Inflammatory macrophage treated with lipopolysaccharide for 1 hour (primary cell): ENCODE measurements at regions not wholly inside any gene's neighbourhood (a gene's known extent, or its start where the extent isn't known, plus 50 kb on each side); places are given as distances from the start of the nearest gene placed in this dataset.
"Not testable (repeated sequence)": the region's sequence is repeated elsewhere in the genome, so short reads cannot be mapped to it uniquely, and the experiment has no call there.

Experiments
- DNase-seq, 2 donors: peaks; one replicate each; pipeline ENCODE4 v3.0.0-alpha.2; 2020 to 2022

GRCh38 chrX:38943120-38943519 is 141.9 kb downstream of the MID1IP1 start:
- DNase-seq, result no peak

GRCh38 chrX:38948046-38948445 is 146.8 kb downstream of the MID1IP1 start:
- no peak for DNase-seq

- no peak for DNase-seq
Observed at GRCh38 chrX:38954520-38954919, 153.3 kb downstream of the MID1IP1 start.

- DNase-seq, result no peak
Observed at GRCh38 chrX:38959736-38960135, 158.5 kb downstream of the MID1IP1 start.

GRCh38 chrX:38960137-38960536 is 158.9 kb downstream of the MID1IP1 start:
- no peak for DNase-seq

- no peak for DNase-seq
Observed at GRCh38 chrX:38961936-38962335, 160.7 kb downstream of the MID1IP1 start.

GRCh38 chrX:38963244-38963643 is 162.0 kb downstream of the MID1IP1 start:
- DNase-seq, result not testable (repeated sequence)

- DNase-seq, result no peak
Observed at GRCh38 chrX:38965888-38966287, 164.6 kb downstream of the MID1IP1 start.

GRCh38 chrX:38968344-38969216 is 167.3 kb downstream of the MID1IP1 start:
- DNase-seq, result peak; percentile 14 to 32

- no peak for DNase-seq
Observed at GRCh38 chrX:38970074-38970473, 168.8 kb downstream of the MID1IP1 start.

GRCh38 chrX:38970845-38971244 is 169.6 kb downstream of the MID1IP1 start:
- peak in 1 of 2 donors; percentile 16 for DNase-seq

GRCh38 chrX:38973322-38973721 is 172.1 kb downstream of the MID1IP1 start:
- peak; percentile 67 to 92 for DNase-seq

- DNase-seq, result no peak
Observed at GRCh38 chrX:38974542-38974941, 173.3 kb downstream of the MID1IP1 start.

GRCh38 chrX:38975368-38975942 is 174.2 kb downstream of the MID1IP1 start:
- no peak for DNase-seq

- DNase-seq, result no peak
Observed at GRCh38 chrX:38982370-38982769, 181.1 kb downstream of the MID1IP1 start.

- DNase-seq, result no peak
Observed at GRCh38 chrX:38982843-38983242, 181.6 kb downstream of the MID1IP1 start.

GRCh38 chrX:38985375-38985774 is 184.1 kb downstream of the MID1IP1 start:
- peak; percentile 35 to 61 for DNase-seq

- no peak for DNase-seq
Observed at GRCh38 chrX:38985945-38986344, 184.7 kb downstream of the MID1IP1 start.

- no peak for DNase-seq
Observed at GRCh38 chrX:38986586-38986985, 185.3 kb downstream of the MID1IP1 start.

GRCh38 chrX:38987198-38987651 is 186.0 kb downstream of the MID1IP1 start:
- DNase-seq, result no peak

GRCh38 chrX:38988301-38988700 is 187.0 kb downstream of the MID1IP1 start:
- DNase-seq, result peak in 1 of 2 donors; percentile 22

GRCh38 chrX:38989076-38989475 is 187.8 kb downstream of the MID1IP1 start:
- DNase-seq, result peak; percentile 60 to 65

GRCh38 chrX:38991656-38992440 is 190.6 kb downstream of the MID1IP1 start:
- no peak for DNase-seq
